ENCODE measurements at regions not wholly inside any gene's neighbourhood (a gene's known extent, or its start where the extent isn't known, plus 50 kb on each side); places are given as distances from the start of the nearest gene placed in this dataset.

GRCh38 chr5:120139039-120139438 lies 325.1 kb upstream of the PRR16 start:
- intact Hi-C loops (cut with micrococcal nuclease): no loop called here
- Mint-ChIP-seq H3K9me3 (ENCODE audit: insufficient read depth) (no peaks in the 10 kb centered on the region), H3K4me1 (no peaks in the 10 kb centered on the region), H3K4me3 (no peak overlapping the region), H3K27me3 (no peaks in the 10 kb centered on the region), H3K27ac (no peak overlapping the region)
- WGBS (ENCODE audit: insufficient coverage): 100% methylated on average over 1 of the region's 2 CpGs
- Histone ChIP-seq H3K79me2 (ENCODE audit: control insufficient read depth, insufficient read depth, low read length) (no peaks in the 10 kb centered on the region), H3K9me3 (ENCODE audit: control extremely low read depth in 1 of 3, control insufficient read depth in 2 of 3, insufficient read depth in 1 of 3, low read length in 2 of 3) (no peaks in the 10 kb centered on the region), H3K27ac (ENCODE audit: low read length in 2 of 2) (no peak overlapping the region), H3K4me2 (replicated peaks; ENCODE audit: low read depth, low read length, poor library complexity, severe bottlenecking) (no peak overlapping the region), H3K27me3 (replicated peaks in 1 of 4; ENCODE audit: control extremely low read depth in 1 of 4, control insufficient read depth in 3 of 4, insufficient read depth in 4 of 4, low read length in 3 of 4) (no peaks in the 10 kb centered on the region), H4K20me1 (ENCODE audit: control insufficient read depth, insufficient read depth, low read length, poor library complexity, severe bottlenecking) (no peaks in the 10 kb centered on the region), H3K4me3 (ENCODE audit: control extremely low read depth in 1 of 5, extremely low read depth in 1 of 5, insufficient read depth in 1 of 5, low read depth in 2 of 5, low read length in 4 of 5) (no peak overlapping the region), H3K4me1 (ENCODE audit: control insufficient read depth in 2 of 2, insufficient read depth in 2 of 2, low read length in 2 of 2) (no peaks in the 10 kb centered on the region), H3K9ac (ENCODE audit: low read length) (no peak overlapping the region), H3K36me3 (replicated peaks in 1 of 2; ENCODE audit: control extremely low read depth in 1 of 2, control insufficient read depth in 1 of 2, extremely low read depth in 1 of 2, insufficient read depth in 2 of 2, low read length in 1 of 2) (no peaks in the 10 kb centered on the region), H2AFZ (ENCODE audit: insufficient read depth, low read depth, low read length, poor library complexity, severe bottlenecking) (no peak overlapping the region)
- TF ChIP-seq EZH2 (IDR thresholded peaks at IDR 0.05; ENCODE audit: borderline replicate concordance, insufficient read depth, low read depth, low read length, poor library complexity, severe bottlenecking) (no peak), CTCF (IDR thresholded peaks at IDR 0.05) (no peak)
- ChIA-PET POLR2A (no interaction called here), CTCF (no interaction called here)
- no peak for ATAC-seq (ENCODE audit: low read depth)
- no peak for DNase-seq

GRCh38 chr5:120140501-120140900 lies 323.6 kb upstream of the PRR16 start:
- no peaks in the 10 kb centered on the region for H3K4me1 Mint-ChIP-seq
- ChIA-PET POLR2A (no interaction called here), CTCF (no interaction called here)
- Histone ChIP-seq H3K4me2 (replicated peaks; ENCODE audit: low read depth, low read length, poor library complexity, severe bottlenecking) (no peak overlapping the region), H3K4me3 (ENCODE audit: control extremely low read depth in 1 of 5, extremely low read depth in 1 of 5, insufficient read depth in 1 of 5, low read depth in 2 of 5, low read length in 4 of 5) (no peak overlapping the region), H3K36me3 (replicated peaks in 1 of 2; ENCODE audit: control extremely low read depth in 1 of 2, control insufficient read depth in 1 of 2, extremely low read depth in 1 of 2, insufficient read depth in 2 of 2, low read length in 1 of 2) (no peaks in the 10 kb centered on the region), H2AFZ (ENCODE audit: insufficient read depth, low read depth, low read length, poor library complexity, severe bottlenecking) (no peak overlapping the region), H3K9me3 (ENCODE audit: control extremely low read depth in 1 of 3, control insufficient read depth in 2 of 3, insufficient read depth in 1 of 3, low read length in 2 of 3) (peaks cover 0 to 9% (median 3%) of the 10 kb centered on the region in 3 donors), H4K20me1 (ENCODE audit: control insufficient read depth, insufficient read depth, low read length, poor library complexity, severe bottlenecking) (no peaks in the 10 kb centered on the region), H3K4me1 (ENCODE audit: control insufficient read depth in 2 of 2, insufficient read depth in 2 of 2, low read length in 2 of 2) (no peaks in the 10 kb centered on the region), H3K79me2 (ENCODE audit: control insufficient read depth, insufficient read depth, low read length) (no peaks in the 10 kb centered on the region), H3K27me3 (replicated peaks in 1 of 4; ENCODE audit: control extremely low read depth in 1 of 4, control insufficient read depth in 3 of 4, insufficient read depth in 4 of 4, low read length in 3 of 4) (no peaks in the 10 kb centered on the region), H3K9ac (ENCODE audit: low read length) (no peak overlapping the region), H3K27ac (ENCODE audit: low read length in 2 of 2) (no peak overlapping the region)
- intact Hi-C loops (cut with micrococcal nuclease): no loop called here
- H3K9me3 Mint-ChIP-seq (ENCODE audit: insufficient read depth): no peaks in the 10 kb centered on the region
- ATAC-seq (ENCODE audit: low read depth) (no peak), DNase-seq (no peak)
- no peak overlapping the region for H3K27ac Mint-ChIP-seq
- no peaks in the 10 kb centered on the region for H3K27me3 Mint-ChIP-seq
- TF ChIP-seq EZH2 (IDR thresholded peaks at IDR 0.05; ENCODE audit: borderline replicate concordance, insufficient read depth, low read depth, low read length, poor library complexity, severe bottlenecking) (no peak), CTCF (IDR thresholded peaks at IDR 0.05) (no peak)
- no peak overlapping the region for H3K4me3 Mint-ChIP-seq
- 100% methylated on average over 1 of the region's 1 CpG for WGBS (ENCODE audit: insufficient coverage)

All from B cell (primary cell).